Mesendoderm (in vitro differentiated cells): ENCODE measurements at regions not wholly inside any gene's neighbourhood (a gene's known extent, or its start where the extent isn't known, plus 50 kb on each side); places are given as distances from the start of the nearest gene placed in this dataset.

Source experiments
- DNase-seq: peaks from one replicate; pipeline ENCODE4 v3.0.0; 2013
- H2AK5ac ChIP-seq: 2 replicates; pipeline ENCODE4 v1.6.1; 2013; ENCODE audit warnings: low read length, inconsistent platforms
- H2BK120ac ChIP-seq: 2 replicates; pipeline ENCODE4 v1.6.1; 2013; ENCODE audit warnings: low read depth, mild to moderate bottlenecking, low read length, moderate library complexity, mixed read lengths
- H2BK15ac ChIP-seq: replicated peaks from 2 replicates; pipeline ENCODE4 v1.6.1; 2013; ENCODE audit warnings: low read depth, mild to moderate bottlenecking, moderate library complexity
- H2BK5ac ChIP-seq: 2 replicates; pipeline ENCODE4 v1.6.1; 2013; ENCODE audit warnings: low read length, inconsistent platforms
- H3K18ac ChIP-seq: 2 replicates; pipeline ENCODE4 v1.6.1; 2013; ENCODE audit warnings: mild to moderate bottlenecking, low read length, mixed read lengths
- H3K23ac ChIP-seq: one replicate; pipeline ENCODE4 v1.6.1; 2013; ENCODE audit warnings: low read length
- H3K27ac ChIP-seq: 2 replicates; pipeline ENCODE4 v1.5.1; 2013; ENCODE audit warnings: low read depth, mild to moderate bottlenecking, inconsistent platforms, low read length, moderate library complexity
- H3K27me3 ChIP-seq: 2 replicates; pipeline ENCODE4 v1.6.1; 2013; ENCODE audit warnings: low read length, control low read depth, mild to moderate bottlenecking, inconsistent platforms; ENCODE audit not compliant: insufficient read depth, poor library complexity
- H3K36me3 ChIP-seq: 2 replicates; pipeline ENCODE4 v1.6.1; 2013; ENCODE audit warnings: low read length, inconsistent platforms; ENCODE audit not compliant: control insufficient read depth, insufficient read depth
- H3K4ac ChIP-seq: one replicate; pipeline ENCODE4 v1.6.1; 2013; ENCODE audit warnings: low read depth, mild to moderate bottlenecking, low read length, moderate library complexity
- H3K4me1 ChIP-seq: 2 replicates; pipeline ENCODE4 v1.6.1; 2013; ENCODE audit warnings: low read depth, low read length, inconsistent platforms; ENCODE audit not compliant: control insufficient read depth
- H3K4me2 ChIP-seq: 2 replicates; pipeline ENCODE4 v1.6.1; 2013; ENCODE audit warnings: low read length
- H3K4me3 ChIP-seq: 2 replicates; pipeline ENCODE4 v1.5.1; 2013; ENCODE audit warnings: mild to moderate bottlenecking, low read length
- H3K56ac ChIP-seq: one replicate; pipeline ENCODE4 v1.6.1; 2013; ENCODE audit warnings: low read length
- H3K79me1 ChIP-seq: 2 replicates; pipeline ENCODE4 v1.6.1; 2013; ENCODE audit warnings: low read length, inconsistent platforms
- H3K79me2 ChIP-seq: 2 replicates; pipeline ENCODE4 v1.6.1; 2013; ENCODE audit warnings: mild to moderate bottlenecking, low read length; ENCODE audit not compliant: control insufficient read depth, insufficient read depth
- H3K9ac ChIP-seq: 2 replicates; pipeline ENCODE4 v1.6.1; 2013; ENCODE audit warnings: low read length, inconsistent platforms
- H4K5ac ChIP-seq: one replicate; pipeline ENCODE4 v1.6.1; 2013; ENCODE audit warnings: low read length
- H4K8ac ChIP-seq: one replicate; pipeline ENCODE4 v1.6.1; 2013; ENCODE audit warnings: low read depth, mild to moderate bottlenecking, control low read depth, low read length, moderate library complexity
- WGBS: extraction: QIAGEN DNeasy Blood & Tissue Kit; methylation state at CpG from one replicate; pipeline ENCODE4 v1.1.7; 2013; ENCODE audit warnings: low lambda C conversion rate, missing lambda C conversion rate; ENCODE audit not compliant: insufficient coverage; ENCODE audit errors: extremely low coverage; 5-methylcytosine and 5-hydroxymethylcytosine counted together

- no peak overlapping the region for H3K56ac ChIP-seq
- H3K79me1 ChIP-seq: no peaks in the 10 kb centered on the region
- no peak overlapping the region for H2BK5ac ChIP-seq
- no peak for DNase-seq
- no peaks in the 10 kb centered on the region for H3K27me3 ChIP-seq
- H3K18ac ChIP-seq: no peak overlapping the region
- no peak overlapping the region for H3K4me2 ChIP-seq
- no peak overlapping the region for H3K4ac ChIP-seq
- WGBS: no CpG with 5 or more reads among the region's 6 CpGs
- no peaks in the 10 kb centered on the region for H3K4me1 ChIP-seq
- no peak overlapping the region for H2AK5ac ChIP-seq
- H4K8ac ChIP-seq: no peak overlapping the region
- no peaks in the 10 kb centered on the region for H3K79me2 ChIP-seq
- no peaks in the 10 kb centered on the region for H3K36me3 ChIP-seq
- H3K9ac ChIP-seq: no peak overlapping the region
- no peak overlapping the region for H3K4me3 ChIP-seq
- H3K27ac ChIP-seq: no peak overlapping the region
- H2BK120ac ChIP-seq: no peak overlapping the region
- no peak overlapping the region for H4K5ac ChIP-seq
- H2BK15ac ChIP-seq: no peak overlapping the region
- no peak overlapping the region for H3K23ac ChIP-seq
These were observed 99.6 kb upstream of the FHIT start for GRCh38 chr3:61350782-61351309.

- Histone ChIP-seq H4K8ac (no peak overlapping the region), H2BK5ac (no peak overlapping the region), H3K4me3 (no peak overlapping the region), H4K5ac (no peak overlapping the region), H2AK5ac (no peak overlapping the region), H3K27ac (no peak overlapping the region), H3K18ac (no peak overlapping the region), H3K56ac (no peak overlapping the region), H3K27me3 (no peaks in the 10 kb centered on the region), H3K4me2 (no peak overlapping the region), H3K4ac (no peak overlapping the region), H3K36me3 (no peaks in the 10 kb centered on the region), H2BK15ac (no peak overlapping the region), H2BK120ac (no peak overlapping the region), H3K79me2 (no peaks in the 10 kb centered on the region), H3K23ac (no peak overlapping the region), H3K79me1 (no peaks in the 10 kb centered on the region), H3K9ac (no peak overlapping the region), H3K4me1 (no peaks in the 10 kb centered on the region)
- no CpG with 5 or more reads among the region's 1 CpG for WGBS
- no peak for DNase-seq
These were observed 101.1 kb upstream of the FHIT start for GRCh38 chr3:61352306-61352705.

DNA sequence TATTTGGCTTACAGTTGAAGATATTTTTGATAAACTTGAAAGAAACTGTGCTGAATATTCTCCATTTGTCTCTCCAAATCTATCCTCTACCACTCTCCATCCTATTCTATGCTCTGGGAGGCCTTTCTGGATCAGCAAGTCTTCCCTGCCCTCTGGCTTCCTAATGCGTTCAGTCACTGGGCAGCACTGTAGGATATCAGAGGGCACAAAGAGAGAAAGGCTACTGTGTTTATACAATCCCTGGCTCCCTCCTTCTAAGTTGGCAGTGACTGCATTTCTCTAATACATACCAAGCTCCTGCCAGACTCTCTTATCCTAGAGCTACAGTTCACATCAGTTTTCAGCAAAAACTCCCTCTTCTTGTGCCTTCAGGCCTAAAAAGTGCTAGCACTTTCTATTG lies 102.1 kb upstream of the FHIT start:
- Histone ChIP-seq H3K79me1 (no peaks in the 10 kb centered on the region), H2BK120ac (no peak overlapping the region), H4K8ac (no peak overlapping the region), H3K79me2 (no peaks in the 10 kb centered on the region), H3K4me1 (no peaks in the 10 kb centered on the region), H3K23ac (no peak overlapping the region), H2BK5ac (no peak overlapping the region), H3K4me2 (no peak overlapping the region), H3K9ac (no peak overlapping the region), H3K27ac (no peak overlapping the region), H3K36me3 (no peaks in the 10 kb centered on the region), H2BK15ac (no peak overlapping the region), H2AK5ac (no peak overlapping the region), H3K27me3 (no peaks in the 10 kb centered on the region), H4K5ac (no peak overlapping the region), H3K56ac (no peak overlapping the region), H3K4ac (no peak overlapping the region), H3K4me3 (no peak overlapping the region), H3K18ac (no peak overlapping the region)
- no CpG with 5 or more reads among the region's 1 CpG for WGBS
- no peak for DNase-seq

DNA sequence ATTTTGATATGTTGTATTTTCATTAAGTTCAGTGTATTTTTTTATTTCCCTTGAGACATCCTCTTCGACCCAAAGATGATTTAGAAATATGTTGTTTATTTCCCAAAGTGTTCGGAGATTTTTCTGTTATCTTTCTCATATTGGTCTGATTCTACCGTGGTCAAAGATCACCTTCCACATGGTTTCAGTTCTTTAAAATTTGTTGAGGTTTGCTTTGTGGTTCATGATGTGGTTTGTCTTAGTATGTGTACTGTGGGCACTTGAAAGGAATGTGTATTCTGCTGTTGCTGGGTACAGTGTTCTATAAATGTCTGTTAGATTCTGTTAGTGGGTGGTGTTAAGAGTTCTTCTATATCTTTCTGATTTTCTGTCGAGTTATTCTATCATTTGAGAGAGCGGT lies 103.4 kb upstream of the FHIT start:
- H3K4me1 ChIP-seq: no peaks in the 10 kb centered on the region
- no peak overlapping the region for H3K9ac ChIP-seq
- no peaks in the 10 kb centered on the region for H3K36me3 ChIP-seq
- H2AK5ac ChIP-seq: no peak overlapping the region
- no peaks in the 10 kb centered on the region for H3K79me1 ChIP-seq
- H3K56ac ChIP-seq: no peak overlapping the region
- H3K4me3 ChIP-seq: no peak overlapping the region
- H3K23ac ChIP-seq: no peak overlapping the region
- no peak overlapping the region for H3K27ac ChIP-seq
- no peak overlapping the region for H4K8ac ChIP-seq
- H3K4me2 ChIP-seq: no peak overlapping the region
- no peak overlapping the region for H2BK15ac ChIP-seq
- no peaks in the 10 kb centered on the region for H3K79me2 ChIP-seq
- DNase-seq: no peak
- no peak overlapping the region for H2BK5ac ChIP-seq
- no peak overlapping the region for H3K4ac ChIP-seq
- H4K5ac ChIP-seq: no peak overlapping the region
- WGBS: no CpG with 5 or more reads among the region's 5 CpGs
- no peak overlapping the region for H3K18ac ChIP-seq
- no peak overlapping the region for H2BK120ac ChIP-seq
- no peaks in the 10 kb centered on the region for H3K27me3 ChIP-seq

DNA sequence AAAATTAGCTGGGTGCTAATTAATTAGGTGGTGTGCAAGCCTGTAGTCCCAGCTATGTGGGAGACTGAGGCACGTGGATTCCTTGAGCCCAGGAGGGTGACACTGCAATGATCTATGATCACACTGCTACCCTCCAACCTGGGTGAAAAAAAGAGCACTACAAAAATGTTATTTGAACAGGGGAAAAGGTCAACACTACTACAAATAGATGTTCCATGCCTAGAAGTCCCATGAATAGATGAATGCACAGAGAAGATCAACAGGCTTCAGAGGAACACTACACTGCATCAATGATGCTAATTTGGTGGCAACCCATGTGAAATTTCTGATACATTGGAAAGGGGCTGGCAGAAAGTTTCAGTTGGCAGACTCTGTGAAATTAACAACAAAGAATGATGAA lies 105.4 kb upstream of the FHIT start:
- no peaks in the 10 kb centered on the region for H3K27me3 ChIP-seq
- H3K79me2 ChIP-seq: no peaks in the 10 kb centered on the region
- no peak overlapping the region for H3K4ac ChIP-seq
- no peak for DNase-seq
- H4K5ac ChIP-seq: no peak overlapping the region
- H3K79me1 ChIP-seq: no peaks in the 10 kb centered on the region
- H2AK5ac ChIP-seq: no peak overlapping the region
- H2BK120ac ChIP-seq: no peak overlapping the region
- no peak overlapping the region for H2BK5ac ChIP-seq
- H3K56ac ChIP-seq: no peak overlapping the region
- H3K18ac ChIP-seq: no peak overlapping the region
- H4K8ac ChIP-seq: no peak overlapping the region
- H3K4me3 ChIP-seq: no peak overlapping the region
- H3K4me1 ChIP-seq: no peaks in the 10 kb centered on the region
- H3K36me3 ChIP-seq: no peaks in the 10 kb centered on the region
- H3K9ac ChIP-seq: no peak overlapping the region
- no peak overlapping the region for H3K4me2 ChIP-seq
- H3K27ac ChIP-seq: no peak overlapping the region
- WGBS: no CpG with 5 or more reads among the region's 1 CpG
- H3K23ac ChIP-seq: no peak overlapping the region
- no peak overlapping the region for H2BK15ac ChIP-seq

- Histone ChIP-seq H3K18ac (no peak overlapping the region), H3K56ac (no peak overlapping the region), H4K5ac (no peak overlapping the region), H3K4me2 (no peak overlapping the region), H2BK120ac (no peak overlapping the region), H4K8ac (no peak overlapping the region), H2BK15ac (no peak overlapping the region), H3K27me3 (no peaks in the 10 kb centered on the region), H3K9ac (no peak overlapping the region), H3K27ac (no peak overlapping the region), H3K79me1 (no peaks in the 10 kb centered on the region), H3K4me1 (no peaks in the 10 kb centered on the region), H3K4ac (no peak overlapping the region), H3K23ac (no peak overlapping the region), H2AK5ac (no peak overlapping the region), H3K4me3 (no peak overlapping the region), H3K79me2 (no peaks in the 10 kb centered on the region), H2BK5ac (no peak overlapping the region), H3K36me3 (no peaks in the 10 kb centered on the region)
- no CpG with 5 or more reads among the region's 1 CpG for WGBS
- no peak for DNase-seq
These were observed 106.7 kb upstream of the FHIT start for GRCh38 chr3:61357902-61358301.
